HG03060 (cell line): ENCODE measurements at regions not wholly inside any gene's neighbourhood (a gene's known extent, or its start where the extent isn't known, plus 50 kb on each side); places are given as distances from the start of the nearest gene placed in this dataset.
A peak's percentile ranks its signal among the peaks of the same experiment; 100 is the strongest.

Experiments used
- ATAC-seq: cut with Tn5 transposase; IDR thresholded peaks from one replicate; pipeline ENCODE4 v1.9.1; 2021; ENCODE audit warnings: low read depth, moderate number of reproducible peaks; ENCODE audit not compliant: unreplicated experiment

DNA sequence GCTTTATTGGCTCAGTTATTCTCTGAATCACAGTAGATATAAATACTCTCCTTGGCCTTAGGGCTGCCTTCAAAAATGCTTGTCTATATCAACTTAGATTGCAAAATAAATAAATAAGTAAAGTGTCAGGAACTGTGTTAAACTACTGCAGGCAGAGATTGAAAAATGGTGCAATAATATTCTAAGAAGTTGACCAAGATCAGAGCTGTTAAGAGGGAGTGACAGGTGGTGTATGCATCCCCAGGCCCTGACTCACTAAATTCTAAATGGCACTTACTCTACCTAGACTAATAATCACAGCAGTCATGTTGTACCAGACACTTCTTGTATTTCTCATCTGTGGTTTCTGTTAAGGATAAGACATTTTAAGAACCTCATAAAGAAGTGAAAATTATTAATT is 235.1 kb upstream of the SPOCK3 start:
- no peak for ATAC-seq

DNA sequence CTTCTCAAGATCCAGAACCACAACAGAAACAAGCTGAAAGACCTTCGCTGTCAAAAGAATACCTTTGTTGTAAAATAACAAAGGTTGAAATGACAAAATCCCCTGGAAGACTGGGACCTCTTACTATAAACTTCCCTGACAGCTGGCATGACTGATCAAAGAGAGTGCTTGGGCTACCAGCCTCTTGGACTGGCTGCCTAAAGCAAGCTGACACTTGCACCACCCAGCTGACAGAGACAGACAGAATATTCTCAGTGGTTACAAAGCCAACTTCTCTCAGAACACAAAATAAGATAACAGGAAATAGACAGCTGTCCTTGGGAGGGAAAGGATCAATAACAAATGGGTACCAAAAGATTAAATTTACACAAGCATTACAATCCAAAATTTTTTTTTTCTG is 241.7 kb upstream of the SPOCK3 start:
- no peak for ATAC-seq

DNA sequence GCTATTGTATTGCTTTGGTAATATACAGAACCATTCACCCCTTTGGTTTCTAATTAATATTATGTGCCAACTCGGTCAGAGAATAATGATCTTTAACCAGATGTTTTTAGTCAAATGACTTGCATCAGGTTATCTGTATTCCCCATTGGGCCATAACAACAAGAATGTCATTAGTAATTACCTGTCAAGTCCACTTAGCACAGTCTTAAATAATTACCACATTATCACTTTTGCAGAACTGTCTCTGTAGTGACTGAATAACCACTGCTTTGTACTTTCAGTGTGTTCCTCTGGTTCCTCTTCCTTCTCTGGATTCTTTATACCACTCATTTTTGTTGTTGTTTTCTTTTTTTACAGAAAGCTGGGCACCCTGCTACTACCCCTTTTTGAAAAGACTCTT is 257.7 kb upstream of the SPOCK3 start:
- no peak for ATAC-seq

DNA sequence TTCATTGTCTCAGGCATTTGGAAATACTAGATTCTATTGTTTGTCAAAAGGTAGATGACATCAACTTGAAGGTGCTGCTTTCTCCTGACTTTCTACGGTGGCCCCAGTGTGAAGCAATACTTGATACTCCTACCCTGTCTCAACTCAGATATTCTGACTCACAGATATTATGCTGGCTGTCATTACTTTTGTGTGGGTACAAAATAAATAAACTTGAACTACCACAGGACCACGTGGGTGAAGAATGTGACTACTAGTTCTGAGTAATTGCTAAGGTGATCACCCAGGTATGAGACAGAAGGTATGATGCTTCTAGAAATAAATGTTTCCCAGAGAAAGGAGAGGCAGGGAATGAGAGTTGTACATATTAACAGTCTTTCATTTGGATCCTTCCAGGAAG is 275.3 kb upstream of the SPOCK3 start:
- ATAC-seq, result no peak

DNA sequence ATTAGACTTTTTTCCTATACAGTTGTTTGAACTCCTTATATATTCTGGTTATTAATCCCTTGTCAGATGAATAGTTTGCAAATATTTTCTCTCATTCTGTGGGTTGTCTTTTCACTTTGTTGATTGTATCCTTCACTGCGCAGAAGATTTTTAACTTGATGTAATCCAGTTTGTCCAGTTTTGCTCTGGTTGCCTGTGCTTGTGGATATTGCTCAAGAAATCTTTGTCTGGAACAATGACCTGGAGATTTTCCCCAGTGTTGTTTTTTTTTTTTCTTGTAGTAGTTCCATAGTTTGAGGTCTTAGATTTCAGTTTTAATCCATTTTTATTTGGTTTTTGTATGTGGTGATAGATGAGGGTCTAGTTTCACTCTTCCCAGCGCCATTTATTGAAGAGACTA is 289.8 kb upstream of the SPOCK3 start:
- no peak for ATAC-seq

DNA sequence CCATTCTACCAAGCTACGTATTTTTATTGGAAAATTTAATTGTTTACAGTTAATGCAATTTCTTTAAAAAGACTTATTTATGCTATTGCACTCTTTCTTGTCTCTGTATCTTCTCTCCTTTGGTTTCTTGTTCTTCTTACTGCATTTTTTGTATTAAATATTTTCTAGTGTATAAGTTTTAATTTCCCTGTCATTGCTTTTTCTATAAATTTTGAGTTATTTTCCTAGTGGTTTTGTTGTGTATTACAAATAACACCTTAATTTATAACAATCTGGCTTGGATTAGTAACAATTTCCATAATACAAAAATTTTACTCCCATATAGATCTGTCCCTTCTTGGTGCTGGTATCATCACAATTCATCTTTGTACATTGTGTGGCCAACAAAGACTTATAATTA is 303.5 kb upstream of the SPOCK3 start:
- no peak for ATAC-seq

DNA sequence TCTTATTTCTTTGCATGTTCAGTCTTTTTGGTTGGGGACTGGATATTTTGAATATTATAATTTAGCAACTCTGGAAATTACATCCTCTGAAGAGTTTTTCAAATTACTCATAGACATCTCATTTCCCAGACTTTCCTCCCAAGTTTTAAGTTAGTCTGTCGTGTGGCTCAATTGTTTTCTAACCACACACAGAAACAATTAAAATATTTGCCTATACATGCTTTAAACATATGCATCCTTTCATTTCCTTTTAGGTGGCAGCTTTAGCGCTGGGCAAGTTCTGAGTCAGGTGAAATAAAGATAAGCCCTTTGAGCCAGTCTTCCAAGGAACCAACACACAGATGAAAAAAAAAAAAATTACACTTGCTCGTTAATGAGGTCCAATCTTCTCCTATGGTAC is 307.0 kb upstream of the SPOCK3 start:
- ATAC-seq, result no peak

DNA sequence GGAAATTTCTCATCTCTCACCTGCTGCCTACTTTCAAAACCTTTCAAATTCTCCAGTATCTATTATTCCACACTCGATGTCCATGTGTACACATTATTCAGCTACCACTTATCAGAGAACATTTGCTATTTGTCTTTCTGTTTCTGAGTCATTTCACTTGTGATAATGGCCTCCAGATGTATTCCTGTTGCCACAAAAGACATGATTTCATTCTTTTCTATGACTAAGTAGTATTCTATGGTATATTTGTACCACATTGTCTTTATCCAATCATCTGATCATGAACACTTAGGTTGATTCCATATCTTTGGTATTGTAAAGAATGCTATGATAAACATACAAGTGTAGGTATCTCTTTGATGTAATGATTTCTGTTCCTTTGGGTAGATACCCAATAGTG is 310.1 kb upstream of the SPOCK3 start:
- ATAC-seq, result no peak

DNA sequence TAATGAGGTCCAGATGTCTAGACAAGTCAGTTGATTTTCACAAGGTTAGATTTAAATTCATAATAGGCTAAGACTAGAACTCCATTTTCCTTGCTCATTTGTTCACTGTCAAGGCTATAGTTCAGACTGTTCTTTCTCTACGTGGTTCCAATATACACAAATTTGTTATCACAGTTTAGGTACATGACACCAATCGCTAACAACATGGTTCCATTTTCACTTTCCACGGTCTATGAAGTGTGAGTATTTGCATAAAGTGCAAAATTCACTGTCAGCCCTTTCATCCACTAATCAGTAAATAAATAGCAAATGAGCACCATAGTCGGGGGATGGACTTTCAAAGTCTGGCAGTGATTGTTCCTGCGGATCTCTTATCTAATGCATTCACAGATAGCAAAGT is 315.7 kb upstream of the SPOCK3 start:
- ATAC-seq, result no peak

DNA sequence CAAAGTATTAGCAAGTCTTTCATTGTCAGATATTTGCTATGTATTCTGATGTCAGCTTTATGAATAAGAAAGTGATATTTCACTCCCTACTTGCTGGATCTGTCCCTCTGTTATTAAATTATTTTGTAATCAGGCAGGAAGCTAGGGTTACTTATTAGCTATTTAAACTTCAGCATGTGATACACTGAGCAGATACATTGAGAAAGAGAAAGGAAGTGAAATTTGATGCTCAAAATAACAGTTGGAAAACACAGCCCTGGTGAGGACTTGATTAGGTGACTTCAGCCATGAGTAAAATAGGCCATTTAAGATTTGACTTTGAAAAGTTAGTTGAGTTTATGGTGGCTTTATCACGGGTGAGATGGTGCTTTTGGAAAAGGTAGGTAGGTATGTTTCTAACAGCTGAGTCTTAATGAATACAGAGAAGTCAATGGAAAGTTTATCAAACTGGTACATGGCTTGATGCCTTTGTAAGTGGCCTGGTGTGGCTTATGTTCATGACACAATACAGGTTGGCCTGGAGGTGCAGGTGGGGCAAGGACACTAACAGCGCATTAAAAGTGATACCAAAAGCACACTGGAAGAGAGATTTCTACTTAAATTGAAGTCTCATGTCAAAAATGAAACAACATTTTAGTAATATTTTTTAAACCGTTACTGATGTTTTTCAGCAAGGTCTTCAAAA is 321.2 kb upstream of the SPOCK3 start:
- peak; percentile 38 for ATAC-seq

DNA sequence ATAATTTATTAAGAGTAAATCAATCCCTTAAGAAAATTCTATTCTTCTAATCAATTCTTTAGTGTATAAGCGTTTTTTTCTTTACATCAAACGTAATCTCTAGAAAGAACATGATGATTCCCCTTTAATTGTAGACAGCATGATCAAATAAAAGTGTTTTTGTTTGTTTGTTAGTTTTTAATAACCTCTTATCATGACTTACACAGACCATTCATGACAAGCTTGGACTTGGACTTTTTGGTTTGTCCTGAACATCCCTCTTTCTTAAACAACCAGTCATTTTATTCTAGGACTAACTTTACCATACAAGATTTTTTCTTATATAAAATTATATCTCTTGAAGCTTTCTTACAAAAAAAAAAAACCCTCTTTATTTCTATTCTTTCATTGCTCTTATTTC is 344.6 kb upstream of the SPOCK3 start:
- ATAC-seq, result no peak

DNA sequence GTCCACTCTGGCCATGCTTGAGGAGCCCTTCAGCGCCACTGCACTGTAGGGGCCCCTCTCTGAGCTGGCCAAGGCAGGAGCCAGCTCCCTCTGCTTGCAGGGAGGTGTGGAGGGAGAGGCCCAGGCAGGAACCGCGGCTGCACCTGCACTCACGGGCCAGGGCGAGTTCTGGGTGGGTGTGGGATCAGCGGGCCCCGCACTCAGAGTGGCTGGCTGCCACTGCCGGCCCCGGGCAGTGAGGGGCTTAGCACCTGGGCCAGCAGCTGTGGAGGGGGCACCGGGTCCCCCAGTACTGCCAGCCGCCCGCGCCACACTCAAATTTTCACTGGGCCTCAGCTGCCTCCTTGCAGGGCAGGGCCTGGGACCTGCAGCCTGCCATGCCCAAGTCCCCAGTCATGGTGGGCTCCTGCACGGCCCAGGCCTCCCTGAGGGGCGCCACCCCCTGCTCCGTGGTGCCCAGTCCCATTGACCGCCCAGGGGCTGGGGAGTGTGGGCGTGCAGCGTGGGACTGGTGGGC is 347.2 kb upstream of the SPOCK3 start:
- no peak for ATAC-seq

DNA sequence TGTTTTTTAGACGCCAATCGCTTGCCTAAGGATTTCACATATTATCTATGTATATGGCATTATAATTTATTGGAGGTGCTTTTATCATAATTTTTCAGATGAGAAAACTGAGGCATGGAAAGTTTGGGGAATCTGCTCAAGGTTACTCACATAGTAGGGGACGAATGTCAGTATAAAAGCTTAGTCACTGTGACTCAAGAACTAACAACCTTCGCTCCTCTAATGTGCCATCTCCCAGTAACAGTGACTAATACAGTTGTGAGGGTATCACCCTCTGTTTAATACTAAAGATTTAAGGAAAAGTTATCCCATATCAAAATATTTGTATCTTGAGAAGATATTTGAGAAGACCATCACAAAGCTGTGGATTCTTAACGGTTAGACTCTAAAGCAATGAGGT is 353.1 kb upstream of the SPOCK3 start:
- ATAC-seq, result no peak

DNA sequence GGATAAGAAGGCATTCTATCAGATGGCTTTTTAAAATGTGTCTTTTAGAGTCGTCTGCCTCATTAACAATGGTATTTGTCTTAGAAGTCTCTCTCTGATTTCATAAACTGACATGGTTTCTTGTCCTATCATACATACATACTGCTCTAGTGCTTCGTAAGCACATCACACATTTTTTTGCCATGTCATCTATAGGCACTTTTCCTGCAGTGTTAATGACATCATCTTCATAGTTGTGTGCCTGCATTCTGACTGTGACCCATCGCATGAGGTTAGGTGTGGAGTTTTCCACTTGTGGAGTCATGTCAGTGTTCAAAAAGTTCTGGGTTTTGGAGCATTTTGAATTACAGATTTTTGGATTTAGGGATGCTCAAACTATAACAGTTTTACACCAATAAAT is 361.6 kb upstream of the SPOCK3 start:
- no peak for ATAC-seq

DNA sequence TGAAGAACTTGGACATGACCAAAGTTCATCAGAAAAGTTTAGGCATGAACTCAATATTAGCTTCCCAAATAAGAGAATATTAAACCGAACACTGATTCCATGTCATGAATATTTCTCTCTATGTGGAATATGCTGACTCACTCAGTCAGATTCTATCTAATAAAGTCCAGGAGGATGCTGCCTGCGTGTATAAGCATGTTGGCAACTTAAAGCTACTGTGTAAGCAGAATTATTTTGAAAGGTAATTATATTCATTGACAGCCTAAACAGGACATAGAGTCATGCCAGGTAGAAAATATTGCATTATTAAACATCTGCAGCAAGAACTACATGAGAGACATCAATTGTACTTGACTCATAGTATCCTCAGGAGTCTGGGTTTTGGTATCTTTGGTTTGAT is 367.9 kb upstream of the SPOCK3 start:
- ATAC-seq, result no peak

DNA sequence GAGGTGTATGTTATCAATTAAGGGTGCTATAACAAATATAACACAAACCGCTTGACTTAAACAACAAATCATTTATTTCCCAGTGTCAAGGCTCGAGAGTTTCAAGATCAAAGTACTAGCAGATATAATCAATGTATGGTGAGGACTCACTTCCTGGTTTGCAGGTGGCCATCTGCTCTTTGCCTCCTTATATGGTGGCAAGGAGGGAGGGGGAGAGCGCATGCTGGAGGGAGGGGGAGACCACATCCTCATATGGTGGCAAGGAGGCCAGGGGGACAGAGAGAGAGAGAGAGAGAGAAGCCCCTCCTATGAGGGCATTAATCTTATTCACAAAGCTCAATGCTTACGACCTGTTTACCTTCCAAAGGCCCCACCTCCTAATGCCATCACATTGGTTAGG is 372.3 kb upstream of the SPOCK3 start:
- no peak for ATAC-seq

DNA sequence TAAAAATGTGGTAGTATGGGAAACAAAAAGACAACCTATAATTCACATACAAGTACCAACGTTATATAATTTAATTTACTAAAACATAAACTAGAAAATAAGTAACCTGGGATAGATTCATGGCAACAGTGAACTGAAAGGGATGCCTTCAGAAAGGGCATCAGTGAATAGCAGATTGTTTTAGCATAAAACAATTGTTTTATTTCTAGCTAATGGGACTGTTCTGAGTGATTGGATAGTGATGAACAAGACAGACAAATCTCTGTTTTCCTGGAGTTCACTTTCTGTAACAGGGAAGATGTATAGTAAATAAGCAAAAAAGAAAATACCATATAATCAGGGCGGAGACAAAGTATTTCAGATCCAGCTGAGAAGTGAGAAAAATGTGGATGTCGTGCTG is 379.1 kb upstream of the SPOCK3 start:
- ATAC-seq, result no peak

DNA sequence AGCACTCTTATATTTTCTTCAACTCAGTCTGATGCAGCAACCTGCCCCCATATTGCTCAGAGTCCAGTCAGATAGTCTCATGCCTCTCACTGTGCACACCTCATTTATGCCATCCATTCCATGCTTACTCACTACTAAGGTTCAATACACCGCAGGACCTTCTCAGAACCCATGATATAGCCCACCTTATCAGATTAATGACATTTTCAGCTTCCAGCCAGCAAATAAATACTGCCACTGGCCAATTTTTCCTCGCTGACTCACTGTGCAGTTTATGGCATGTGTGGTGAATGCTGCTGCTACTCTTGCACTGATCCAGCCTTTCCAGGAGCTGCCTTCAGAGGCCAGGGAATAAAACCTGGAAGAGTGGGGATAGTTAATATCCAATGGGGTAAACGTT is 380.6 kb upstream of the SPOCK3 start:
- ATAC-seq, result no peak

DNA sequence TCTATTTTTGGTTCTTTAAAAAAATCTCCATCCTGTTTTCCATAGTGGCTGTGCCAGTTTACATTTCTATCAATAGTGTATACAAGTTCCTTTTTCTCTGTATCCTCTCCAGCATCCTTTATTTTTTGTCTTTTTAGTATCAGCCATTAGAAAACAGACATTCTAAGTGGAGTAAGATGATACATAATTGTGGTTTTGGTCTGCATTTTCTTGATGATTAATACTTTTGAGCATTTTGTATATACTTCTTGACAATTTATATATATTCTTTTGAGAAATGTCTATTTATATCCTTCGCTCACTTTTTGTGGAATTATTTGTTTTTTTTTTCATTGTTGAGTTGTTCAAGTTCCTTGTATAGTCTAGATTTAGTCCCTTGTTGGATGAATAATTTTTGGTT is 382.2 kb upstream of the SPOCK3 start:
- no peak for ATAC-seq

DNA sequence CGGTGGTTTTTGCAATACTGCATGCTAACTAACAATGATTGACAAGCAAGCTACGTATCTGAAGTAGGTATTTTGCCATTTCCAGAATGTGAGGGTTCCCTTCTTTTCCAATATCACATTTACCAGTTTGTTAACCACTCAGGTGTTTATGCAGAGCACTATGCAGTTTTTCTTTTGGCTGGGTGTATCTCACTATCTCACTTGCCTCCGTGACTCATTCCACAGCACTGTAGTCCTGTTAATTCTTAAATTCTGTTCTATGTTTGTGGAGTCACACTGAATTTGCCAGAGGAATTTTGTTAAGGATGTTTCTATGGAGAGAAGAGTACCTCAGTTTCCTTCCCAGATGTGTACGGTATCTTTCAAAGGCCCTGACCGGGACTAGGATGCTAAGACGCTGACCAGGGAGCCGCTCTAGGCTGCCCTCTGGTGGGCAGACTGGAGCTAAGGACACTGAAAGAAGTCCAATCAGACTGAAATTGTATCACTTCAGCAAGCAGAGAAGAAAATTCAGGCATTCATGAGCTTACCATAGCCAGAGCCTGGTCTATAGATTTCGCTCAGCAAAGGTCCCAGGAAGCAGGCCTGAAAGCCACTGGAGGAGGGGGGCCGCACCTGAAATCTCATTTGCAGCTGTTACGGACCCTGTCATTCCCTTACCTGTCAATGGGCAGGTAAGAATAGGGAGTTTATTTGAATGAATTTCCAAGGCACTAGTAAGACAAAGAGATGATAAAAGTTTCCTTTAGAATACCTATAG is 388.4 kb upstream of the SPOCK3 start:
- ATAC-seq, result peak; percentile 96

DNA sequence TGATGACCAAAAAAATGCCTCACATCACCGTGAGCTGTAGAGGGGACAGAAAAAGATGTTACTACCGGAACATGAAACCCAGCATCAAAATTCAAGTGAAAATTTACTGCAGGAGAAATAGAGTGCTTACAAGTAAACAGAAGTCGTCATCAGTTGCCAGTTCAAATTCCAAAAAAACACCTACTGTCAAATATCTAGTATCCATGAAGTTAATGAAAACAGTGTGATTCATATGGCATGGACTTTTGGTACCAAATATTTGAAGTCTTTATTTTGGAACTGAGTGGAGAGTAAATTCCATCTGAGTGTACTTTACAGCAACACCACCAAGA is 388.9 kb upstream of the SPOCK3 start:
- ATAC-seq, result no peak

DNA sequence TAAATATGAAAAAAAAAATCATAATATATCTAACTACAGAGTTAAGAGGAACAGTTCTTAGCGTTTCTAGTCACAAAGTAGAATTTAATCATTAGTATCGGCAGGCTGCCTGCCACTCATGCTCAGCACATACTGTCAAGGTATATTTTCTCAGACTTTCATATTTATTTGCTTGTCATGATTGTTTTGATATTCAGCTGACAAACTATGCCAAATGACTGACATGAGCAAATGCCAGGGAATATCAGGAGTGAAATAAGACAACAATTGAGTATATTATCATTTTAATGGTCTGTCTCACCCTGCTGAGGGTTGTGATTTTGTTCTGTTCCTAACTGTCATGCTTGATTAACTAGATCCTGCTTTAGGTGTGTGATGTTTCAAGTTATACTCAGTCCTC is 395.0 kb upstream of the SPOCK3 start:
- ATAC-seq, result no peak
